GM18505 (cell line): ENCODE measurements at regions not wholly inside any gene's neighbourhood (a gene's known extent, or its start where the extent isn't known, plus 50 kb on each side); places are given as distances from the start of the nearest gene placed in this dataset.
"Not testable (repeated sequence)": the region's sequence is repeated elsewhere in the genome, so short reads cannot be mapped to it uniquely, and the experiment has no call there.

ENCODE experiments used
- ATAC-seq: cut with Tn5 transposase; IDR thresholded peaks from one replicate; pipeline ENCODE4 v1.9.1; 2021; ENCODE audit not compliant: unreplicated experiment
- POLR2A ChIP-seq: IDR thresholded peaks from 4 replicates; pipeline ENCODE4 v1.6.1; 2011; ENCODE audit warnings: borderline replicate concordance; ENCODE audit not compliant: insufficient read depth, insufficient read length; ENCODE audit errors: extremely low read depth

- no peak for ATAC-seq
- no peak for TF ChIP-seq POLR2A
Measured at GRCh38 chr10:9339716-9340115, 1285.2 kb downstream of the GATA3 start.

- TF ChIP-seq POLR2A: no peak
- no peak for ATAC-seq
Measured at GRCh38 chr10:9342885-9343570, 1288.5 kb downstream of the GATA3 start.

- not testable (repeated sequence) for ATAC-seq
Measured at GRCh38 chr10:9347933-9348332, 1293.4 kb downstream of the GATA3 start.

- no peak for TF ChIP-seq POLR2A
- ATAC-seq: no peak
Measured at GRCh38 chr10:9357471-9357870, 1303.0 kb downstream of the GATA3 start.

GRCh38 chr10:9362721-9363120 is 1308.2 kb downstream of the GATA3 start:
- no peak for ATAC-seq
- no peak for TF ChIP-seq POLR2A

GRCh38 chr10:9379183-9379582 is 1324.7 kb downstream of the GATA3 start:
- no peak for ATAC-seq
- no peak for TF ChIP-seq POLR2A

GRCh38 chr10:9381733-9382532 is 1327.4 kb downstream of the GATA3 start:
- no peak for TF ChIP-seq POLR2A

GRCh38 chr10:9382533-9382866 is 1328.0 kb downstream of the GATA3 start:
- no peak for ATAC-seq
- no peak for TF ChIP-seq POLR2A

More at GRCh38 chr10:9381733-9382532, 1327.4 kb downstream of the GATA3 start:
- ATAC-seq: no peak

- no peak for TF ChIP-seq POLR2A
- ATAC-seq: no peak
Measured at GRCh38 chr10:9390516-9390915, 1336.0 kb downstream of the GATA3 start.

GRCh38 chr10:9399275-9399983 is 1344.9 kb downstream of the GATA3 start:
- TF ChIP-seq POLR2A: no peak
- no peak for ATAC-seq

- ATAC-seq: not testable (repeated sequence)
Measured at GRCh38 chr10:9402067-9402466, 1347.6 kb downstream of the GATA3 start.

- not testable (repeated sequence) for ATAC-seq
Measured at GRCh38 chr10:9402507-9403195, 1348.2 kb downstream of the GATA3 start.

- not testable (repeated sequence) for ATAC-seq
Measured at GRCh38 chr10:9407201-9407600, 1352.7 kb downstream of the GATA3 start.

GRCh38 chr10:9416331-9416730 is 1361.8 kb downstream of the GATA3 start:
- no peak for ATAC-seq
- TF ChIP-seq POLR2A: no peak
